ENCODE measurements at regions not wholly inside any gene's neighbourhood (a gene's known extent, or its start where the extent isn't known, plus 50 kb on each side); places are given as distances from the start of the nearest gene placed in this dataset.

DNA sequence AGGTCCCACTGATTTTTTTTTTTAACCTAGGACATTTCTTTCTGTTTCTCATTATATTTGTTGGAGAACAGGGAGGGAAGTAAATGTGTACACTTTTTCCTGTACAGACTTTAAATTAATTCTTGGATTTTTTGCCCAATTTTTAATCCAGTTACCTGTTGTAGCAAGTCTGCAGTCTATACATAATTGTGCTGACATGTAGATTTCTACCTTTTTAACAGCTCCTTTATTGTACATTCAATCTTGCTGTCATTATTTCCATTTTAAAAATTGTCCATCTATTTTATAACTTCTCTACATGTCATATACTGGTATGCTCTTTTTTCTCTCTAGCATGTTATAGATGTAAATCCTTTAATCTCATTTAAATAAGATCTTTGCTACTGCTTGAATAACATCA, 1838.7 kb upstream of the CDH9 start:
- no peak overlapping the region for H3K4me3 Mint-ChIP-seq
- H3K27me3 Mint-ChIP-seq, result no peaks in the 10 kb centered on the region
- H3K27ac Mint-ChIP-seq (ENCODE audit: low read depth), result no peak overlapping the region
- H3K4me1 Mint-ChIP-seq, result no peaks in the 10 kb centered on the region
- ATAC-seq (replicated peaks; ENCODE audit: extremely low read depth, poor library complexity, severe bottlenecking), result no peak
- H3K36me3 Mint-ChIP-seq (ENCODE audit: insufficient read depth), result no peaks in the 10 kb centered on the region
- H3K9me3 Mint-ChIP-seq, result peaks cover 15% of the 10 kb centered on the region
- no peak for DNase-seq (ENCODE audit: low spot score in 2 of 2)

DNA sequence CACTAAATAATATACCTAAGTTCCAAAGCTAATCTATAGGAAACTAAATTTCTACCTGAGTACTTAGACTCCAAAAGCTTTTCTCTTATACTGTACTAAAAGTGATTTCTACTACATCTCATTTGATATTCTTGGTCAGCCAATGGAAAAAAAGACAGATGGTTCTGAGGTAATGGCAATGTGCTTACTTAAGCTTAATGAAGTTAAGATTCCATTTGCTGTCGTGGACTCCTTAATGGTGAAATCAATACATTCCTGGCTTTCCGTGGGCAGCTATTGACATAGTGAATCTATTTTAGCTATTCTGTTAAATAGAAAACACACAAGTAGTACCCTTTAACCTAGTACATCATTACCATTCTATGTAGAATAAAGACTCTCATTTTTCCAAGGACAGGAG, 1825.6 kb upstream of the CDH9 start:
- Mint-ChIP-seq H3K27me3 (no peaks in the 10 kb centered on the region), H3K27ac (ENCODE audit: low read depth) (no peak overlapping the region), H3K4me3 (no peak overlapping the region), H3K36me3 (ENCODE audit: insufficient read depth) (no peaks in the 10 kb centered on the region), H3K9me3 (peaks cover 14% of the 10 kb centered on the region), H3K4me1 (no peaks in the 10 kb centered on the region)
- no peak for DNase-seq (ENCODE audit: low spot score in 2 of 2)
- no peak for ATAC-seq (replicated peaks; ENCODE audit: extremely low read depth, poor library complexity, severe bottlenecking)

DNA sequence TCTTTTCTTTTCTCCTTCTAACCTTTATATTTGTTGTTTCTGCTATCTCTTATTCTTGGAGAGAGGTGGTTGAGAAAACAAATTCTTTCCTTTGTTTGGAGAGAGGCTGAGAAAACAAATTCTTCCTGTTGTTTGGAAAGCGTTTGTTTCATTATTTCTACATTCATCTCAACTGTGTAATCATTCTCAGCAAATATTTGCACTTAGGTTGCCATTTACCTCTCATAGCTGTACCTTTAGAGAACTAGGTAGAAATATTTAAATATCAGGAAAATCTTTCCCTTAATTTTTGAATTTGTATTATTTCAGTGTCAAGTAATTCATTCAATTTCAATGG, 1824.4 kb upstream of the CDH9 start:
- H3K27me3 Mint-ChIP-seq, result no peaks in the 10 kb centered on the region
- peaks cover 15% of the 10 kb centered on the region for H3K9me3 Mint-ChIP-seq
- no peak overlapping the region for H3K4me3 Mint-ChIP-seq
- no peaks in the 10 kb centered on the region for H3K36me3 Mint-ChIP-seq (ENCODE audit: insufficient read depth)
- ATAC-seq (replicated peaks; ENCODE audit: extremely low read depth, poor library complexity, severe bottlenecking) (no peak), DNase-seq (ENCODE audit: low spot score in 2 of 2) (no peak)
- no peak overlapping the region for H3K27ac Mint-ChIP-seq (ENCODE audit: low read depth)
- H3K4me1 Mint-ChIP-seq, result no peaks in the 10 kb centered on the region

DNA sequence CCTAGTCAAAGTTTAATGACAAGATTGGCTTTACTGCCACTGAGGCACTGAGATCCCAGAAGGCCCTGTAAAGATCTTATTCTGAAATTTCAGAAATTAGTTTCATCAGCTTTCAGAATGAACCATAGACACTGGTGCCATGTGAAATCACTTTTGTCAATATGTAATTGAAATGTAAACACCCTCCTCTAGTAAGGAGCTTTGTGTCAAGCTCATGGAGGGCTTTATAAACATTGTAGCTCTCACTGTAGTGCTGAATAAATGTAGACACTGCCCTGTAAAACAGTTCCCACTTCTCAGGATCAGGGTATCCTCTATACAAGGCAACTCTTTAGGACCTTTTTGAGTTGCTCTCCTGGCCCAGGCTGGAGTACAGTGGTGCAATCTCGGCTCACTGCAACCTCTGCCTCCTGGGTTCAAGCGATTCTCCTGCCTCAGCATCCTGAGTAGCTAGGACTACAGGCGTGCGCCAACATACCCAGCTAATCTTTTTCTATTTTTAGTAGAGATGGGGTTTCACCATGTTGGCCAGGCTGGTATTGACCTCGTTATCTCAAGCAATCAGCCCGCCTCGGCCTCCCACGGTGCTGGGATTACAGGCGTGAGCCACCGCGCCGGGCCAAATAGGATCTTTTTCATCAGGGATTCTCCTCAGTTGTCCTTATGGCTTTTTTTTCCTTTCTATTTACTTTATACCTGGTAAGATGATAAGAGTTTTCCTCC, 1823.9 kb upstream of the CDH9 start:
- H3K27ac Mint-ChIP-seq (ENCODE audit: low read depth), result no peak overlapping the region
- no peaks in the 10 kb centered on the region for H3K4me1 Mint-ChIP-seq
- H3K27me3 Mint-ChIP-seq, result no peaks in the 10 kb centered on the region
- peaks cover 11% of the 10 kb centered on the region for H3K9me3 Mint-ChIP-seq
- H3K4me3 Mint-ChIP-seq, result no peak overlapping the region
- H3K36me3 Mint-ChIP-seq (ENCODE audit: insufficient read depth), result no peaks in the 10 kb centered on the region
- no peak for DNase-seq (ENCODE audit: low spot score in 2 of 2)
- no peak for ATAC-seq (replicated peaks; ENCODE audit: extremely low read depth, poor library complexity, severe bottlenecking)

DNA sequence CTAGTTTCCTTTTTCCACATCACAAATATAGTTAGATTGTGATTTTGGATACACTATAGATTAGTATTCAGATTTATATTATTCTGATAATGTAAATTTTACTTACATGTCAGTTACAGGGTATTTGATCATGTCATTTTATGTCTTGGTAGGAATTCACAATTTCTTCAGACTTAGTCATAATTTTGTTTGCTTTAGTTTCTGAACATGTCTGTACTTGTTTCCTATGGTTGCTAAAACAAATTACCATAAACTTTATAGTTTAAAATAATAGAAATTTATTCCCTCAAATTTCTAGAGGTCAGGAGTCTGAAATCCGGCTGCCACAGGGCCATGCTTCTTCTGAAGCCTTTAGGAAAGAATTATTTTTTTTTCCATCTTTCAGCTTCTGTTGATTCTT, 1817.2 kb upstream of the CDH9 start:
- Mint-ChIP-seq H3K9me3 (peaks cover 36% of the 10 kb centered on the region), H3K27ac (ENCODE audit: low read depth) (no peak overlapping the region), H3K4me3 (no peak overlapping the region), H3K27me3 (no peaks in the 10 kb centered on the region), H3K36me3 (ENCODE audit: insufficient read depth) (no peaks in the 10 kb centered on the region), H3K4me1 (no peaks in the 10 kb centered on the region)
- DNase-seq (ENCODE audit: low spot score in 2 of 2) (no peak), ATAC-seq (replicated peaks; ENCODE audit: extremely low read depth, poor library complexity, severe bottlenecking) (no peak)

DNA sequence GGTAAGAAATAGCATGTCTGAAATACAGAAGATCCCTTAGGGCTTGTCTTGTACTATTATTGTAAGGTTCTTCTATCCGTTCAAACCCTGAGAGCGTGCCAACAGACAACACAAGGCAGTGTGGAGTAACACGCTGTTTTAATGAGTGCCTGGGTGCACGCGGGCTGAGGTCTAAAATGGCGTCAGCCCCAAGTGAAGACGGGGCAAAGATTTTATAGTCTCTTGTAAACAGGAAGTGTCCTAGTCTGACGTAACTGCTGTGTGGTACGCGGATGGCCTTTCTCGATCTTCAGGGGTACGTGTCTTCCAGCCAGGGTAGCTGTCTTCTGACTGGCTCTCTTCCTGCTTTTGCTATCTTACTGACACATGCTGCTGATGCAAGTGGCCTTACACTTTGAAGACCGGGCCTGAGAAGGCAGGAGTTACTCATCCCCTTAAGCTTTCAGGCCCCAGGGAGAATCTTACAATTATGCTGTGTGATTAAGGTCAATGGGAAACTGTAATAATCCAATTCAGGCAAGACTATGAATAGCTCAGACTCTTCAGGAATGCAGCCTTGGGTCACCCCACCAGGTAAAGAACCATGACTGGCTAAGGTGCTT, 1812.0 kb upstream of the CDH9 start:
- Mint-ChIP-seq H3K27ac (ENCODE audit: low read depth) (no peak overlapping the region), H3K4me3 (no peak overlapping the region), H3K4me1 (no peaks in the 10 kb centered on the region), H3K36me3 (ENCODE audit: insufficient read depth) (no peaks in the 10 kb centered on the region), H3K27me3 (no peaks in the 10 kb centered on the region), H3K9me3 (peaks cover 33% of the 10 kb centered on the region)
- DNase-seq (ENCODE audit: low spot score in 2 of 2), result no peak
- ATAC-seq (replicated peaks; ENCODE audit: extremely low read depth, poor library complexity, severe bottlenecking), result no peak

DNA sequence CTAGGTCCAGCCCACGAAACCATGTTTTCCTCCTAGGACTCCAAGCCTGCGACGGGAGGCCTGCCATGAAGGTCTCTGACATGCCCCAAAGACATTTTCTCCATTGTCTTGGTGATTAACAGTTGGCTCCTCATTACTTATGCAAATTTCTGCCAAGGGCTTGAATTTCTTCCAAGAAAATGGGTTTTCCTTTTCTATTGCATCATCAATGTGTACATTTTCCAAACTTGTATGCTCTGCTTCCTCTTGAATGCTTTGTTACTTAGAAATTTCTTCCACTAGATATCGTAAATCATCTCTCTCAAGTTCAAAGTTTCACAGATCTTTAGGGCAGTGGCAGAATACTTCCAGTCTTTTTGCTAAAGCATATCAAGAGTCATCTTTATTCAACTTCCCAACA, 1792.7 kb upstream of the CDH9 start:
- Mint-ChIP-seq H3K4me3 (no peak overlapping the region), H3K27ac (ENCODE audit: low read depth) (no peak overlapping the region), H3K36me3 (ENCODE audit: insufficient read depth) (no peaks in the 10 kb centered on the region), H3K4me1 (no peaks in the 10 kb centered on the region), H3K9me3 (peaks cover 20% of the 10 kb centered on the region), H3K27me3 (no peaks in the 10 kb centered on the region)
- DNase-seq (ENCODE audit: low spot score in 2 of 2), result no peak
- no peak for ATAC-seq (replicated peaks; ENCODE audit: extremely low read depth, poor library complexity, severe bottlenecking)

DNA sequence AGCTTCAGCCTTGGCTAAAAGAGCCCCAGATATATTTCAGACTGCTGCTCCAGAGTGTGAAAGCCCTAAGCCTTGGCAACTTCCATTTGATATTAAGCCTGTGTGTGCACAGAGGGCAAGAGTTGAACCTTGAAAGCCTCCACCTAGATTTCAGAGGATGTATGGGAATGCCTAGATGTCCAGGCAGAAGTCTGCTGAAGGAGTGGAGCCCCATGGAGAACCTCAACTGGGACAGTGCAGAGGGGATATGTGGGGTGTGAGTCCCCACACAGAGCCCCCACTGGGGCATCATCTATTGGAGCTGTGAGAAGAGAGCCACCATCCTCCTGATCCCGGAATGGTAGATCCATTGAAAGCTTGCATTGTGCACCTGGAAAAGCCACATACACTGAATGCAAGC, 1784.8 kb upstream of the CDH9 start:
- H3K9me3 Mint-ChIP-seq, result peaks cover 13% of the 10 kb centered on the region
- no peak overlapping the region for H3K4me3 Mint-ChIP-seq
- H3K36me3 Mint-ChIP-seq (ENCODE audit: insufficient read depth), result no peaks in the 10 kb centered on the region
- no peak for DNase-seq (ENCODE audit: low spot score in 2 of 2)
- ATAC-seq (replicated peaks; ENCODE audit: extremely low read depth, poor library complexity, severe bottlenecking), result no peak
- H3K27ac Mint-ChIP-seq (ENCODE audit: low read depth), result no peak overlapping the region
- H3K27me3 Mint-ChIP-seq, result no peaks in the 10 kb centered on the region
- H3K4me1 Mint-ChIP-seq, result no peaks in the 10 kb centered on the region

DNA sequence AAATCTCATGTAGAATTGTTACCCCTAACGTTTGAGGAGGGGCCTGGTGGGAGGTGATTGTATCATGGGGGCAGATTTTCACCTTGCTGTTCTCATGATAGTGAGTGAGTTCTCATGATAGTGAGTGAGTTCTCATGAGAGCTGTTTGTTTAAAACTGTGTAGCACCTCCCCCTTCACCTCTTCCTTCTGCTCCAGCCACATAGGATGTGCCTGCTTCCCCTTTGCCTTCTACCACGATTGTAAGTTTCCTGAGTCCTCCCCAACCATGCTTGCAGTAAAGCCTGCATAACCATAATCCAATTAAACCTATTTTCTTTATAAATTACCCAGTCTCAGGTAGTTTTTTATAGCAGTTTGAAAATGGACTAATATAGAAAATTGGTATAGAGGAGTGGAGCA, 1783.7 kb upstream of the CDH9 start:
- H3K27ac Mint-ChIP-seq (ENCODE audit: low read depth), result no peak overlapping the region
- H3K27me3 Mint-ChIP-seq, result no peaks in the 10 kb centered on the region
- no peaks in the 10 kb centered on the region for H3K4me1 Mint-ChIP-seq
- no peak overlapping the region for H3K4me3 Mint-ChIP-seq
- H3K9me3 Mint-ChIP-seq, result peaks cover 14% of the 10 kb centered on the region
- DNase-seq (ENCODE audit: low spot score in 2 of 2), result no peak
- H3K36me3 Mint-ChIP-seq (ENCODE audit: insufficient read depth), result no peaks in the 10 kb centered on the region
- no peak for ATAC-seq (replicated peaks; ENCODE audit: extremely low read depth, poor library complexity, severe bottlenecking)

DNA sequence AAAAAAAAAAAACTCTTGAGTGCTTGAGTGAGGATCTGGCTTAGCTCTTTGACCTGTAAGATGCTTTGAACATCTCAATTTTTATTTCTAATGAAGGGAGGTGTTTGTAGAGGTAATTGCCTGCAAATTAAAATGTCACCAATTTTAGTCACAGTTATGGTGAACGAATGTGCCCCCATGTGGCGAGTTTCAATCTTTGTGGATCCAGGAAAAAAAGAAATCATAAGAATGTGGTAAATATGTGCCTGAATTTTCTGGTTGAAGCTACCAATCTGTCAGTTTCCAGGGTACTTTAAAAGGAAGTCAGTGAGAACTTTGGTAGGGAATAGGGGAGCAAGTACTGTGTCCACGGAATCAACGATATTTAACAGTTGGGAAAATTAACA, 1772.4 kb upstream of the CDH9 start:
- H3K9me3 Mint-ChIP-seq, result peaks cover 13% of the 10 kb centered on the region
- no peaks in the 10 kb centered on the region for H3K4me1 Mint-ChIP-seq
- H3K27ac Mint-ChIP-seq (ENCODE audit: low read depth), result no peak overlapping the region
- no peak overlapping the region for H3K4me3 Mint-ChIP-seq
- no peaks in the 10 kb centered on the region for H3K27me3 Mint-ChIP-seq
- DNase-seq (ENCODE audit: low spot score in 2 of 2) (no peak), ATAC-seq (replicated peaks; ENCODE audit: extremely low read depth, poor library complexity, severe bottlenecking) (no peak)
- H3K36me3 Mint-ChIP-seq (ENCODE audit: insufficient read depth), result no peaks in the 10 kb centered on the region

DNA sequence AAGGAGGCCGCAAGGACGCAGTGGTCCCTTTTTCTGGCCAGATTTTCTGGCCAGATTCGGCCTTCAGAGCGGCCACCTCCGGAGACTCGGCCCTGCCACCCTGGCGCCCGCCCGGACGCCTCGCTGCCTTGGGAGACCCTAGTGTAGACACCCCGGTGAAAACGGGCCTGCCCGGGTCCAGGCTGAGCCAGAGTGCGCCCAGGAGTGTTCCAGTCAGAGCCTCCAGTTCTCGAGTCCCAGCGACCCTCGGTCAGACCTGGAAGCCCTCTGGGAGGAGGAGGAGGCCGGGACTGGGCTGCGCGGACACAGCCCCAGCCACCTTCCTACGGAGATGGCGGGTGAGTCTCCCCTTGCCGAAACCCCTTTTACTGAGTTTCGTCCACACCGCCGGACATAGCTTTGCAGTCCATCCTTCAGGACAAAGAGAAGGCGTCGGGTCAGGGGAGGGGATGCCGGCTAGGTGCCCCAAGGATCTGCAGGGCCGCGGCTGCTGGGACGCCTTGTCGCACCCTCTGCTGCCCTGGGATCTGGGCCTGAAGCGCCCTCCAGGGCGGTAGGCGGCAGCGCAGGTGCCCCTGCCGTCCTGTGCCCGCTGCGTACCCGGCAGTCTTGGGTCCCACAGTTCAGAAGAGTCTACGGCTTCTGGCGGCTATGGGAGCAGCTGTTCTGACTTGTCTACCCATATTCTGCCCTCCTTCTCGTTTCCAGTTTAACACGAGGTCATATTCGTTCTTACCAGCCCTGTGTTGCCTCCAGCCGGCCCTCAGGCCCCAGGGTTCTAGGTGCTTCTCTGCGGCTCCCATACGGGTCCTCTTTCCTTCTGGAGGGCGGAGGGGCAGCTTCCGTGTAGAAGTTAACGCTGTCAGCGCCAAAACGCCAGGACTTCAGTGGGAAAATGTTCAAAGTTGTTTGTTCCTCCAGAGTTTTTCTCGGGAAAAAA, 1771.7 kb upstream of the CDH9 start:
- no peak for ATAC-seq (replicated peaks; ENCODE audit: extremely low read depth, poor library complexity, severe bottlenecking)
- H3K27me3 Mint-ChIP-seq, result no peaks in the 10 kb centered on the region
- no peak for DNase-seq (ENCODE audit: low spot score in 2 of 2)

DNA sequence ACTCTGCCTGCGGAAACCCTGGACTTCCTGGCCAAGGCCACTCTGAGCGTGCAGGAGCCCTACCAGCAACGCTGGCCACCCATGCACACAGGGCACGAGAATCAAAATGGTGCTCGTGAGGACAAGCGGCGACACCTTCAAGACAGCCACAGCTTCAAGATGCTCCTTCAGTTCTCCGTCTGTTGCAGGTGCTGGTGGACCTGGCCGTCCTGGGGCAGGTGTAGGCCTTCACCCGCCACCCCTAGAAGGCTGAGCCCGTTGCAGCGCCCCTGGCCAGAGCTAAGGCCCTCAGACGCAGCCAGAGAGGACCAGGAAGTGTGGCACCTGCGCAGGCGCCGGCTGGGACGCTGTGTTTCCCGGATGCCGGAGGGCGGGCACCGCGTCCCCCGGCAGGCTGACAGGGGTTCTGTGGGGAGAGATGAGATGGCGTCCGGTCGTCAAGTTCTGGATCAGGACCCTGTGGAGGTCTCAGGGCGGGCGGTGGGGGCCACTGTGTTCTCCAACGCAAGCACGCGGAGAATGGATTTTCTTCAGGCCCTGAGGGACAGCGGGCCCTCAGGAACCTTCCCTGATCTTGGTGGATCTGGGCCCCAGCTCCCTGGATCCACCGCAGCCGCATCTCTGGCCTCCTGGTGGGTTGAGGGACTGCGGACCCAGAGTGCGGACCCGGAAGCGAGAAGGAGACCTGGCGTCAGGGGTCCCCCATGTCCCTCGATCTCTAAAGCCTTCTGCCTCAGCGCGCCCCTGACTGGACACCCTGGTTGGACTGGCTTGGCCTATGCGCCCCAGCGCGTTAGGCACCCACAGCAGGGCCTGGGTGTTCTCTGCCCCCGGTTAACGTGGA, 1770.8 kb upstream of the CDH9 start:
- H3K27ac Mint-ChIP-seq (ENCODE audit: low read depth), result no peak overlapping the region
- DNase-seq (ENCODE audit: low spot score in 2 of 2) (no peak), ATAC-seq (replicated peaks; ENCODE audit: extremely low read depth, poor library complexity, severe bottlenecking) (no peak)
- no peak overlapping the region for H3K4me3 Mint-ChIP-seq
- H3K36me3 Mint-ChIP-seq (ENCODE audit: insufficient read depth), result no peaks in the 10 kb centered on the region
- H3K9me3 Mint-ChIP-seq, result peaks cover 13% of the 10 kb centered on the region
- no peaks in the 10 kb centered on the region for H3K27me3 Mint-ChIP-seq
- H3K4me1 Mint-ChIP-seq, result no peaks in the 10 kb centered on the region

More for the DNA sequence above, 1771.7 kb upstream of the CDH9 start:
- no peak overlapping the region for H3K4me3 Mint-ChIP-seq
- peaks cover 13% of the 10 kb centered on the region for H3K9me3 Mint-ChIP-seq
- H3K4me1 Mint-ChIP-seq, result no peaks in the 10 kb centered on the region
- H3K36me3 Mint-ChIP-seq (ENCODE audit: insufficient read depth), result no peaks in the 10 kb centered on the region
- no peak overlapping the region for H3K27ac Mint-ChIP-seq (ENCODE audit: low read depth)
